Mesothelial cell of epicardium (in vitro differentiated cells): ENCODE measurements at regions not wholly inside any gene's neighbourhood (a gene's known extent, or its start where the extent isn't known, plus 50 kb on each side); places are given as distances from the start of the nearest gene placed in this dataset.

ENCODE experiments used
- DNase-seq, 2 experiments: peaks; one replicate each; pipeline ENCODE4 v3.0.0; 2021; ENCODE audit warnings: low spot score in 2 of 2; ENCODE audit not compliant: unreplicated experiment in 2 of 2
- H3K27ac Mint-ChIP-seq: 2 replicates; pipeline ENCODE4 v1.8.0; 2021; ENCODE audit warnings: mixed read lengths
- H3K27me3 Mint-ChIP-seq: 2 replicates; pipeline ENCODE4 v1.8.0; 2021; ENCODE audit warnings: low read depth, mixed read lengths
- H3K36me3 Mint-ChIP-seq: 2 replicates; pipeline ENCODE4 v1.8.0; 2021; ENCODE audit warnings: mixed read lengths
- H3K4me1 Mint-ChIP-seq: 2 replicates; pipeline ENCODE4 v1.8.0; 2021; ENCODE audit warnings: mixed read lengths
- H3K4me3 Mint-ChIP-seq: 2 replicates; pipeline ENCODE4 v1.8.0; 2021; ENCODE audit warnings: mild to moderate bottlenecking, moderate library complexity, mixed read lengths
- H3K9me3 Mint-ChIP-seq: 2 replicates; pipeline ENCODE4 v1.8.0; 2021; ENCODE audit warnings: mixed read lengths
- TF ChIP-seq, protein P1 (sequence below): fragments of 200-600 bp; sonication (generic); IDR thresholded peaks from one replicate; pipeline ENCODE4 v1.5.0; 2021; ENCODE audit warnings: antibody characterized with exemption; ENCODE audit not compliant: unreplicated experiment

DNA sequence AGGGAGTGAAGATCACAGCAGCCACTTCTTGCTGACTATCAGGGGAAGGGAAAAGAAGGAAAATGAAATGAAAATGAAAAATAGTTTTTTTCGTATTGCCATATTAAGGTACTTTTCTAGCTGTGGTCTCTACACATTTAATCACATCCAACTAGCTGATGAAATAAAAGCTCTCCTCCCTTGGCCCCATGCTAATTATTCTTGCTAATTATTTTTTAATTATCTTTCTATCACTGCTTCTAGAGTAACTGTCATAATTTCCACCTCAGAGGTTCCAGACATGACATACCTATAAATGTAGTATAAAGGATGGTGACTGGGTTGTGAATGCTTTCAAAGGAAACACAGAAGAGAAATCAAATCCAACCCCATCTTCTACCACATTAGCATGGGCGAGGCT is 334.1 kb upstream of the MAN1A1 start:
- TF ChIP-seq, protein P1, sequence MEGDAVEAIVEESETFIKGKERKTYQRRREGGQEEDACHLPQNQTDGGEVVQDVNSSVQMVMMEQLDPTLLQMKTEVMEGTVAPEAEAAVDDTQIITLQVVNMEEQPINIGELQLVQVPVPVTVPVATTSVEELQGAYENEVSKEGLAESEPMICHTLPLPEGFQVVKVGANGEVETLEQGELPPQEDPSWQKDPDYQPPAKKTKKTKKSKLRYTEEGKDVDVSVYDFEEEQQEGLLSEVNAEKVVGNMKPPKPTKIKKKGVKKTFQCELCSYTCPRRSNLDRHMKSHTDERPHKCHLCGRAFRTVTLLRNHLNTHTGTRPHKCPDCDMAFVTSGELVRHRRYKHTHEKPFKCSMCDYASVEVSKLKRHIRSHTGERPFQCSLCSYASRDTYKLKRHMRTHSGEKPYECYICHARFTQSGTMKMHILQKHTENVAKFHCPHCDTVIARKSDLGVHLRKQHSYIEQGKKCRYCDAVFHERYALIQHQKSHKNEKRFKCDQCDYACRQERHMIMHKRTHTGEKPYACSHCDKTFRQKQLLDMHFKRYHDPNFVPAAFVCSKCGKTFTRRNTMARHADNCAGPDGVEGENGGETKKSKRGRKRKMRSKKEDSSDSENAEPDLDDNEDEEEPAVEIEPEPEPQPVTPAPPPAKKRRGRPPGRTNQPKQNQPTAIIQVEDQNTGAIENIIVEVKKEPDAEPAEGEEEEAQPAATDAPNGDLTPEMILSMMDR = no peak
- no peak for DNase-seq
- no peak overlapping the region for H3K27ac Mint-ChIP-seq
- H3K27me3 Mint-ChIP-seq = no peaks in the 10 kb centered on the region
- H3K9me3 Mint-ChIP-seq = no peaks in the 10 kb centered on the region
- H3K36me3 Mint-ChIP-seq = no peaks in the 10 kb centered on the region
- H3K4me1 Mint-ChIP-seq = peaks cover 16% of the 10 kb centered on the region
- H3K4me3 Mint-ChIP-seq = no peak overlapping the region

DNA sequence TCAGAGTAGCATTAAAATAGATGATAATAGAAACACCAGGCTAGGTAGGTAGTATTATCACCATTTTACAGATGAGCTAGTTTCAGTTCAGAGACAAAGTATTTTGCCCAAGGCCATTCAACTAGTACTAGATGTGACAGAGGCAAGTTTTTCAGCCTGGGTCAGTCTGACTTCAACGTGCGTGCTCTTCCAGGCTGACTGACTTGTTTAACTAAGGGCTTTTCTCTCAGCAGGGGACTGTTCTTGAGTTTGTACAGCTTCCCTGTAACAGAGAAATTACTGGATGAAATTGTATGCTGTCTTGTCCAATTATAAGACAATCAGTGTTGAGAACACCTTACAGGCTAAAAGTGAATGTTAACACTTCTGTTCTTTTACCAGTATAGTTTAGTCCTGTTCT is 333.5 kb upstream of the MAN1A1 start:
- Mint-ChIP-seq H3K9me3 (no peaks in the 10 kb centered on the region), H3K27ac (no peak overlapping the region), H3K36me3 (no peaks in the 10 kb centered on the region), H3K4me1 (peaks cover 16% of the 10 kb centered on the region), H3K27me3 (no peaks in the 10 kb centered on the region), H3K4me3 (no peak overlapping the region)
- TF ChIP-seq, protein P1 = no peak
- no peak for DNase-seq

DNA sequence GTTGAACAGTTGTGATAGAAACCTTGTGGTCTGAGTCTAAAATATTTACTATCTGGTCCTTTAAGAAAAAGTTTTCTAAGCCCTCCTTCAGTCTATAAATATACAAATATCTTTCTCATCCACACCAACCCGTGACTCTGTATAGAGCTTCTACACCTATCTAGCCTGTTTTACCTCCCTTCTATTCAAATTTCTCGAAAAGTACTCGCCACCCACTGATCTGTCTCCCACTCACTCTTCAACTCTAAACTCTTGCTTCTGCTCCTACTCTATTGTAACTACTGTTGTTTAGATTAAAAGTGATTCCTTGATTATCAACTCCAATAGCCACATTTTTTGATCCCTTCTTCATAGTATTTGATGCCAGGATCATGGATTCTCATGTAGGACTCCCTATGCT is 329.4 kb upstream of the MAN1A1 start:
- no peak overlapping the region for H3K4me3 Mint-ChIP-seq
- no peak overlapping the region for H3K27ac Mint-ChIP-seq
- H3K36me3 Mint-ChIP-seq = no peaks in the 10 kb centered on the region
- peaks cover 3% of the 10 kb centered on the region for H3K27me3 Mint-ChIP-seq
- TF ChIP-seq, protein P1 = no peak
- DNase-seq = no peak
- H3K4me1 Mint-ChIP-seq = peaks cover 3% of the 10 kb centered on the region
- H3K9me3 Mint-ChIP-seq = no peaks in the 10 kb centered on the region

DNA sequence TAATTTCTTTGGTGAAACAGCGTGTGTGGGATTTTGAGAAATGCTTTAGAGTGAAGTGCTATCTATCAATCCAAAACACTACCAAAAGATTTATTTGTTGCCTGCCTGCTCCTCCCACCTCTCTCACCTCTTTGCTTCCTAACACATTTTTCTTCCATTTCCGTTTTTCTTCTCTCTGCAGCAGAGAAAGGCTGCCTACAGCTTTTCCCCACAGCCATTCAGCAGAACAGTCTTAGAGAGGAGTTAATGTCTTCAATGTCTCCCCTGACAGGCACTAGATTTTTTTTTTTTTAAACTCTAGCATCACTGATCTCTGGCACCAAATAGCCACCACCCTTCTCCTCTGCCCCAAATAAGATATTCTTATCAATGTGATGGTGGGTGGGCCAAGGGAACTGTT is 327.8 kb upstream of the MAN1A1 start:
- no peak overlapping the region for H3K4me3 Mint-ChIP-seq
- no peaks in the 10 kb centered on the region for H3K9me3 Mint-ChIP-seq
- TF ChIP-seq, protein P1 = no peak
- H3K27ac Mint-ChIP-seq = no peak overlapping the region
- H3K4me1 Mint-ChIP-seq = peaks cover 3% of the 10 kb centered on the region
- H3K27me3 Mint-ChIP-seq = peaks cover 3% of the 10 kb centered on the region
- no peak for DNase-seq
- H3K36me3 Mint-ChIP-seq = no peaks in the 10 kb centered on the region

DNA sequence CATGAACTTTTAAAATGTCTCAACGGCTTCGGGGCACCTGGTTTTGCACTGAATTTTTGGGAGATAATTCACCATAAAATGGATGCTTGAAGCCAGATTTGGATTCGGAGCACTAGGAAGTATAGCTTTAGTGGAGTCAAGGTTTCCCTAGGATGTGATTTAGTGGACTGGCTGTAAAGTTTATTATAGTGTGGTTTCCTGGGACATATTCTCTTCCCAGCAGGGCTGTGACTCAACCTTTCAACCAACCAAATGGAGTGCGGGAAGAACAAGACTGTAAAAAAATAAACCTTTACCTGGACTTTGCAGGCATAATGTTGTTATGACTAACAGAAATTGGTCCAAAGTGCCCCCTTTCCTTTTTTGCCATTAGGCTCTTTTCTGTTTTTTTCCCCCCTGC is 327.4 kb upstream of the MAN1A1 start:
- Mint-ChIP-seq H3K27me3 (peaks cover 3% of the 10 kb centered on the region), H3K9me3 (no peaks in the 10 kb centered on the region), H3K27ac (no peak overlapping the region), H3K4me1 (peaks cover 3% of the 10 kb centered on the region), H3K4me3 (no peak overlapping the region), H3K36me3 (no peaks in the 10 kb centered on the region)
- DNase-seq = no peak
- TF ChIP-seq, protein P1 = no peak

DNA sequence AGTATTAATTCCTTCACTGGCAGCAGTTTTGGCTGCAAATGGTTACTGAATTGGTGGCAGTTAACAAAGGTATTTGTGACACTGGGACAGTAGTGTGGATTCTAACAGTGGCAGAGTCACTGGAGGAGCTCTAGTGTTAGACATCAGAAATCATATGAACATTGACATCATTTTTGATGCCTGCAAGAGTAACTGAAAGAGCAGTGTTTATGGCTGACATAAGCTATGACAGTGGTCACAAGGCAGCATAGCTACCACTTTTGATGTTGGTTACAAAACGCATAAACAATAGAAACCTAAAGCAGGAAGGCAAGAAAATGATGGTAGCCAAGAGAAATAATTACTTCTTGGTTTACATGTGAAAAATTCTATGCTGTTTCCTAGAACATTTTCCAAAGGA is 326.7 kb upstream of the MAN1A1 start:
- H3K36me3 Mint-ChIP-seq = no peaks in the 10 kb centered on the region

More for the DNA sequence above, 326.7 kb upstream of the MAN1A1 start:
- Mint-ChIP-seq H3K4me3 (no peak overlapping the region), H3K27me3 (peaks cover 3% of the 10 kb centered on the region), H3K9me3 (no peaks in the 10 kb centered on the region), H3K4me1 (peaks cover 3% of the 10 kb centered on the region), H3K27ac (no peak overlapping the region)
- no peak for DNase-seq
- TF ChIP-seq, protein P1 = no peak
